Duodenal mucosa (tissue), 2 donors: ENCODE measurements at regions not wholly inside any gene's neighbourhood (a gene's known extent, or its start where the extent isn't known, plus 50 kb on each side); places are given as distances from the start of the nearest gene placed in this dataset.

ENCODE experiments used
- H3K27ac ChIP-seq: one replicate; pipeline ENCODE4 v1.7.0; 2013; ENCODE audit warnings: low read depth, low read length
- H3K27me3 ChIP-seq, 2 donors: one replicate each; pipeline ENCODE4 v1.7.0; 2013; ENCODE audit warnings: low read length in 2 of 2, control low read depth in 1 of 2; ENCODE audit not compliant: insufficient read depth in 2 of 2, control insufficient read depth in 1 of 2
- H3K36me3 ChIP-seq, 2 donors: one replicate each; pipeline ENCODE4 v1.7.0; 2013; ENCODE audit warnings: low read length in 2 of 2, control low read depth in 1 of 2; ENCODE audit not compliant: insufficient read depth in 2 of 2, control insufficient read depth in 1 of 2
- H3K4me1 ChIP-seq, 2 donors: one replicate each; pipeline ENCODE4 v1.7.0; 2013; ENCODE audit warnings: low read length in 2 of 2, control low read depth in 1 of 2; ENCODE audit not compliant: insufficient read depth in 2 of 2, control insufficient read depth in 1 of 2
- H3K4me3 ChIP-seq, 2 donors: one replicate each; pipeline ENCODE4 v1.7.0; 2013; ENCODE audit warnings: low read length in 2 of 2, low read depth in 1 of 2
- H3K9ac ChIP-seq, 2 donors: one replicate each; pipeline ENCODE4 v1.7.0; 2013; ENCODE audit warnings: low read length in 2 of 2, low read depth in 1 of 2
- H3K9me3 ChIP-seq, 2 donors: one replicate each; pipeline ENCODE4 v1.7.0; 2013; ENCODE audit warnings: low read length in 2 of 2, control low read depth in 1 of 2; ENCODE audit not compliant: control insufficient read depth in 1 of 2

DNA sequence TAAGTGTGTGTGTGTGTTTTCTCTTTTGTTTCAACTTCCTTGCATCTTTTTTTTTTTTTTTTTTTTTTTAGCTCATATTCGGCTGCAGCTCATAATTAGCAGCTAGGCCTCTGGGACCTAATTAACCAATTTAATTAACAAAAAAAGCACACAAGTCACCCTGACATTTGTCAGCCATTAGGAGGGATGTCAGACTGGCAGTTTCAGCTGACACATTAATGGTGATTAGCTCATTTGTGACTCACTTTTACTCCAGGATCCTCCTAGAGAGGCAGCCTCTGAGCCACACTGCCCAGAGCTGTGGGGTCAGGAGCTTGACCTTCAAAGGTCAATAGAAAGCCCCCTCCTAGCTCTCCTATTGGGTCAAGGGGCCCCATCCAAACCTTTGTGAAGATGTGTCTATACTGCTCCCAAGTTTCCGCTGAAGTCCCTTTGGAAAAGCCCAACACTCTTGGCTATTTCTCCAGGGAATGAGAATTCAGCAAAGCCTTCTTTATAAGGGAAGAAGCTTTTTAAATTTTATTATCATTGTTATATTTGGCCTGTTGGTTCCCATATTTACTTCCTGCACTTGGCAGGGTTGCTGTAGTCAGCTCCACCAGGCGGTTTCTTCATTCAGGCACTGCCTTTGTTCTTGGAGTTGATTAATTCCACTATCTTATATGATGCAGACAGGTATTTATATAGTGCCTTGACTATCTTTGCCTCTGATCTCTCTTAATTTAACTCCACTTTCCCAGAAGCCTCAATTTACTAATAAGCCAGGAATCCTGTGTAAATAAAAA, 109.5 kb upstream of the HABP2 start:
- H3K4me1 ChIP-seq = no peaks in the 10 kb centered on the region

DNA sequence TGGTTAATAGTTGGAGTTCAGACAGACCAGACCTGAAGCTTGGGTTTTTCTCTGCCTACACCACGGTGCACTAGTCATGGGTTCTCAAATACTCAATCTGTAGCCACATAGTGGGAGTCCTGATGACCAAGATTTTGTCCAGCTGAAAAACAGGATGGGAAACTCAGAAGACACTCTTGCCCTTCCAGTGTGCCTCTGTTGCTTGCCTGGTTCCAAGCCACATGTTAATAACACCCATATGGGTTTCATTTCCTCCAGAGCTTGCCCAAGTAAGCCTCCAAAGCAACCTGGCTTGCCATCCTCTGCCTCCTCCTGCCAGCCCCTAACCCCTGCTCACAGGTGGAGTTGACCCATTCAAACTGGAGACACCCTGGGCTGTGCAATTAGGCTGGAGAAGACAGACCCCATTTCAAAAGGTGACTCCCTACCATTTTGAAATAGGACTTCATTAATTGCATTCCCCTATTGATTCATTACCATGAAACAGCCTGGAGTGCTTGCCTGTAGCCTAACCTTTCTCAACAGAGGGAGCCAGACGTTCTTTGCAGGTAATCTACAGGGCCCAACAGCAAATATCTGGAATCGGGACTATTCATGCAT, 108.0 kb upstream of the HABP2 start:
- H3K27ac ChIP-seq = no peak overlapping the region
- no peak overlapping the region for H3K4me3 ChIP-seq
- H3K36me3 ChIP-seq = no peaks in the 10 kb centered on the region
- peaks cover 5 to 9% of the 10 kb centered on the region in 2 donors for H3K4me1 ChIP-seq
- H3K9ac ChIP-seq = no peak overlapping the region
- H3K27me3 ChIP-seq = no peaks in the 10 kb centered on the region
- no peaks in the 10 kb centered on the region for H3K9me3 ChIP-seq

More for the DNA sequence above, 109.5 kb upstream of the HABP2 start:
- Histone ChIP-seq H3K27me3 (no peaks in the 10 kb centered on the region), H3K4me3 (no peak overlapping the region), H3K9ac (no peak overlapping the region), H3K27ac (no peak overlapping the region), H3K9me3 (no peaks in the 10 kb centered on the region), H3K36me3 (no peaks in the 10 kb centered on the region)

DNA sequence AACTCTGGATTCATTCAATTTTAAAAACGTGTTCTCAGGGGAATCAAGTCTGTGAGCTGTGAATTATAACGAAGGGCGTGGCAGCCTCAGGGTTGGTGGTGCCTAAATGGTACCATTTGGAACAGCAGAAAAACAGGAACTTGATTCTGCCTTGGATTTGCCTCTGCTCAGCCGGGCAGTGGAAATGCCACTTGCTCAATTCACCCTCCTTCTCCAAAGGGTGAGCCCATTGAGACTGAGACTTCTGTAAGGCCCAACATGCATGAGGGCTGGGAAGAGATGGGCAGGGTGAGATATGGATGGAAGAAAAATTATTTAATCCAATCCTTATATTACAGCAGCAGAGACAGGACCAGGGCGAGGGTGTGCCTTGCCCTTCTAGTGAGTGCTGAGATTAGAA, 107.1 kb upstream of the HABP2 start:
- Histone ChIP-seq H3K9me3 (no peaks in the 10 kb centered on the region), H3K27me3 (no peaks in the 10 kb centered on the region), H3K36me3 (no peaks in the 10 kb centered on the region), H3K4me3 (no peak overlapping the region), H3K27ac (no peak overlapping the region), H3K4me1 (peaks cover 5 to 17% of the 10 kb centered on the region in 2 donors), H3K9ac (no peak overlapping the region)

DNA sequence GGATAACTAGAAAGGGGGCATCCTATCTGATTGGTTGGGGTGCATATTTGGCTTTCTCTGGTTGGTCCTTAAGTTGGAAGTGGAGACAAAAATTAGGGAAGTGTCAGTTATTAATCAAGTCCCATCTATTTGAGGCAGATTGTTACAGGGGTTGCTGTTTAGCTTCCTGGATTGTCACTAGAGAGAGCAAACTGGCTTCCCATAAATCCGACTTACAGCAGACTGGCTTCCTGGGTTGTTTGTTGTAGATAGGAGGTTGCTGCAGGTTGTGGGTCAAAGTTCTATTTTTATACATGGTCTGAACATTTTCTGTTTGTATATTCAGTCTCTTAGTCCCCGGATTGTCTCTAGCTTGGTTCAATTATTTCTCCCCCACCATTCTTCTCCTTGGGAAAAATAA, 106.1 kb upstream of the HABP2 start:
- no peak overlapping the region for H3K4me3 ChIP-seq

DNA sequence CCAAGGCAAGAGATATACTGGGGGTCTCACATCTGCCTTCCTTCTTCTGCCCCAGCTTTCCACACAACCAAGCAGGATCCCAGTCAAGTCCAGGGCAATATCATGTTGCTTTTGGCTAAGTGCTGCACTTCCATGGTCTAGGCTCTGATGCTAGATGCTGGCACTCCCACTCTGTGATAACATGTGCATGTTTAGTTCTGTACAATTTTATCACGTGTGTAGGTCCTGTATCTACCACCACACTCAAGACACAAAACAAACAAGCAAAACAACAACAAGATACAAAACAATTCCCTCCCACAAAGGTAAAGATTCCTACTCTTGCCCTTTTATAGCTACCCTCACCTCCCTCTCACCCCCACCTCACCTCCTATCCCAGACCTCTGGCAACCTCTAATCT, 105.6 kb upstream of the HABP2 start:
- Histone ChIP-seq H3K27ac (no peak overlapping the region), H3K4me1 (peaks cover 5 to 20% of the 10 kb centered on the region in 2 donors), H3K9ac (no peak overlapping the region), H3K4me3 (no peak overlapping the region), H3K9me3 (no peaks in the 10 kb centered on the region), H3K36me3 (no peaks in the 10 kb centered on the region), H3K27me3 (no peaks in the 10 kb centered on the region)

More for the DNA sequence above, 106.1 kb upstream of the HABP2 start:
- no peaks in the 10 kb centered on the region for H3K36me3 ChIP-seq
- peaks cover 5 to 20% of the 10 kb centered on the region in 2 donors for H3K4me1 ChIP-seq
- no peak overlapping the region for H3K27ac ChIP-seq
- no peaks in the 10 kb centered on the region for H3K9me3 ChIP-seq
- H3K9ac ChIP-seq = no peak overlapping the region
- H3K27me3 ChIP-seq = no peaks in the 10 kb centered on the region

DNA sequence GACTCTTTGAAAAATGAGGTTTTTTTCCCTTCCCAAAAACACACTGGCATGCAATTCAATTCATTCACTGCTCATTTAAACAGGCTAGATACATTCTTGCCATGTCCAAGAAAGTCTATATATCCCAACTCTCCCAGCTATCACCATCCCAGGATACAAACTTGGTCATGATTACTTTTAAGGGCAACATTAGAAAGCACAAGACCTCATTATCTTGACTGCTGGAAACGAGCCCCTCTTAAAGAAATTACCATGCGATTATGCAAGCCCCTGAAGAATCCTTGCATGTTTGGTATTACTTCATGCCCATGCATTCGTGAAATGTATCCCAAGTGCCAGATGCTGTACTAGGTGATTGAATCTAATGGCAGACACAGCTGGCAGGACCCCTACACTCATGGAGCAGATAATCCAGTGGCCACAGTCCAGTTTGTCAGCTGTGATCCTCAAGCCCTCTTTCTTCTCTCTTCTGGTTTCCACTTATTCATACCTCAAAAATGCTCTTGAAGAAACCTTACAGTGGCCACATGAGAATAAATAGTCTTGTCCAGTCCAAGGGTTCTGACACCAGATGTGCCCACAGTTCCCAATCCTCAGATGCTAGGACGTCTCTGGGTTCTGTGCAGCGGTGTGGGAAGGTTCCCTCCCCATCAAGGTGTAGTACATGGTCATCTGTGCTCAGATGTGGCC, 103.7 kb upstream of the HABP2 start:
- Histone ChIP-seq H3K9me3 (no peaks in the 10 kb centered on the region), H3K4me1 (peaks cover 5 to 20% of the 10 kb centered on the region in 2 donors), H3K9ac (no peak overlapping the region), H3K4me3 (no peak overlapping the region), H3K36me3 (no peaks in the 10 kb centered on the region), H3K27me3 (no peaks in the 10 kb centered on the region), H3K27ac (no peak overlapping the region)

DNA sequence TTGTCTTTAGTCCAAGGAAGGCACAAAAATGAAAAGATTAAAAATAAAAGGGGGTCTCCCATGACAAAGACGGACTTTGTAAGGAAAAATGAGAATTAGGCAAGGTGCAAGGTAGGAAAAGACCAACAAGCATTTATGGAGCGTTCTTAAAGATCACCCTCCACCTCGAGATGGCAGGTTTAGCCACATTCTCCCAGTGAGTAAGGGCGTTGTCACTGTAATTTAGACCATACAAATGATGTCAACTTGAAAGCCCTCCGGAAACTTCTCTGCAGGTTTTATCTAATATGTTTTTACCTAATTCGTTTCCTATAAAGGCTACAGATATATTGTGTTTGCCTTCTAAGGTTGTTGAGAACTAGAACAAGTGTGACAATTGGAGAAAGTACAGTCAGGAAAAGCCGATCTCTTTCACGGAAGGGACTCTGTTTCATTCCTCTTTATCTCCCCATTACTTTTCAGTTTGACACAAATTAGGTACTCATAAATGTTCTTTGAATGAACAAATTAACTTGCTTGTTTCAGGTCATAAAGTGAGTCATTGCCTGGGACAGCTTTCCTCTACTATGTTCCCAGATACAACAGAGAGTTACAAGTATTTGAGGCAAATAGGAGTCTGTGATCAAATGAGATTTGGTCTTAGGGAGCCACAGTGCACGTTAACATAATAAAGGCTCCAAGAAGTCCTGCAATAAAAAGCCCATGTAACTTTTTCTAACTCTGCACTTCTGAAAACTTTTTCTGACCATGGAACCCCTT, 102.6 kb upstream of the HABP2 start:
- no peaks in the 10 kb centered on the region for H3K9me3 ChIP-seq
- no peaks in the 10 kb centered on the region for H3K27me3 ChIP-seq

DNA sequence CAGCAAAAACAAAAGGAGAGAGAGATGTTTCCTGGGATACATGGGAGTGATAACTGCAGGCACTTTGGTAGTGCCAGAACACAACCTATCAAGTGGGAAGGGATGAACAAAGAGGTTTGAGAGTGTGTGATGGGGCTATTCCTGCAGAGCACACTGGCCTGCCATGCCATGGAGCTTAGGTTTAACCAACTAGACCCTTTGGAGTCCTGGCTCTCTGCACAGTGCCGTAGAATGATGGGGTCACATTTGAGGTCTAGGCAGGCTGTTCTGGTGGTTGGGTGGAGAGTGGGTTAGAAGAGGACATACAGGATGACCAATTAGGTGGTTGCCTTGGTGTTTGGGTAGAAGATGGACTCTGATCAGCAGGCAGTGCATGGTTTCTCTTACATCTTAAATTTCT, 101.9 kb upstream of the HABP2 start:
- Histone ChIP-seq H3K9me3 (no peaks in the 10 kb centered on the region), H3K36me3 (no peaks in the 10 kb centered on the region), H3K4me3 (no peak overlapping the region), H3K4me1 (peaks cover 5 to 26% of the 10 kb centered on the region in 2 donors), H3K27me3 (no peaks in the 10 kb centered on the region), H3K27ac (no peak overlapping the region), H3K9ac (no peak overlapping the region)

More for the DNA sequence above, 102.6 kb upstream of the HABP2 start:
- Histone ChIP-seq H3K4me1 (peaks cover 5 to 26% of the 10 kb centered on the region in 2 donors), H3K36me3 (no peaks in the 10 kb centered on the region), H3K9ac (no peak overlapping the region), H3K27ac (no peak overlapping the region), H3K4me3 (peak overlapping the region in 1 of 2 donors; percentile 19)

DNA sequence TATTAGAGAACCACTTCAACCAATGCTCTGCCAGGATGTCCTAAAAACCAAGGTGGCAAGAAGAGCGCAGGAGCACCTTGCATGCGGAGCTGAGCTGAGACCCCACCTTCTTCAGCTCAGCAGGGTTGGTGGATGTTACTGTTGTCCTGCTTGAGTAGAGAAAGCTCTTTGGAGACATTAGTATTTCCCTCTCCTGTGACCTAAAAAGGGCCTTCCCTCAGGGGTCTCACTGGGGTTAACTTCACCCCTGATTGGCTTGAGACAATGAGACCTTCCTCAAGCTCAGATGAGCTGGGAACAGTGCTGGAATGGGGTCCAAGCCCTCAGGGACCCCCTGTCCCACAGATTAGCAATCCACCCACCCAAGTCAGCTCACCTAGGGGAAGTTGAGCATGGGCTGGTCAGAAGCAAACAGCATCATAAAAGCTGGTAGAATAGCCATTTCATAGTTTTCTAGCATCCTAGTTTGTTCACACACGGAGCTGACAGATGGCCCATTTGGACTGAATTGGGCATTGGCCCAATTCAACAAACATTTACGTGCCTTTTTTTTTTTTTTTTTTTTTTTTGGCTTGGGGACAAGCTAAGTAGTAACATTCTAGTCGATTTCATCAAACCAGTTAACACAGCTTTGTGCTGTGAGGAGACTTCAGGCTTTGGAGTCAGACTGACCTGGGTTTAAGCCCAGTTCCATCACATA, 100.6 kb upstream of the HABP2 start:
- H3K27me3 ChIP-seq = no peaks in the 10 kb centered on the region
- H3K9ac ChIP-seq = no peak overlapping the region
- H3K27ac ChIP-seq = no peak overlapping the region
- no peak overlapping the region for H3K4me3 ChIP-seq
- peaks cover 0 to under 1% of the 10 kb centered on the region in 2 donors for H3K9me3 ChIP-seq
- H3K36me3 ChIP-seq = no peaks in the 10 kb centered on the region
- peaks cover 5 to 31% of the 10 kb centered on the region in 2 donors for H3K4me1 ChIP-seq
